ENCODE measurements at regions not wholly inside any gene's neighbourhood (a gene's known extent, or its start where the extent isn't known, plus 50 kb on each side); places are given as distances from the start of the nearest gene placed in this dataset.
"Not testable (repeated sequence)": the region's sequence is repeated elsewhere in the genome, so short reads cannot be mapped to it uniquely, and the experiment has no call there.

- DNase-seq, result not testable (repeated sequence)
Observed at GRCh38 chr5:25969042-25969441, 1069.3 kb downstream of the CDH9 start.

- no peak for DNase-seq
Observed at GRCh38 chr5:25964009-25964372, 1074.4 kb downstream of the CDH9 start.

- DNase-seq, result no peak
Observed at GRCh38 chr5:25963251-25964008, 1075.0 kb downstream of the CDH9 start.

GRCh38 chr5:25955337-25955736 lies 1083.0 kb downstream of the CDH9 start:
- no peak for DNase-seq

- no peak for DNase-seq
Observed at GRCh38 chr5:25950681-25951080, 1087.7 kb downstream of the CDH9 start.

GRCh38 chr5:25948278-25948677 lies 1090.1 kb downstream of the CDH9 start:
- DNase-seq, result no peak

- no peak for DNase-seq
Observed at GRCh38 chr5:25944786-25945185, 1093.6 kb downstream of the CDH9 start.

GRCh38 chr5:25909163-25909562 lies 1129.2 kb downstream of the CDH9 start:
- DNase-seq, result no peak

GRCh38 chr5:25905646-25906045 lies 1132.7 kb downstream of the CDH9 start:
- no peak for DNase-seq

- DNase-seq, result no peak
Observed at GRCh38 chr5:25892211-25892610, 1146.2 kb downstream of the CDH9 start.

GRCh38 chr5:25891691-25892090 lies 1146.7 kb downstream of the CDH9 start:
- DNase-seq, result no peak

- DNase-seq, result no peak
Observed at GRCh38 chr5:25881318-25882036, 1156.9 kb downstream of the CDH9 start.

- DNase-seq, result no peak
Observed at GRCh38 chr5:25863811-25864210, 1174.6 kb downstream of the CDH9 start.

GRCh38 chr5:25862276-25862675 lies 1176.1 kb downstream of the CDH9 start:
- no peak for DNase-seq

GRCh38 chr5:25858019-25858418 lies 1180.4 kb downstream of the CDH9 start:
- DNase-seq, result no peak

GRCh38 chr5:25851301-25851700 lies 1187.1 kb downstream of the CDH9 start:
- no peak for DNase-seq

GRCh38 chr5:25850581-25850980 lies 1187.8 kb downstream of the CDH9 start:
- DNase-seq, result no peak

- no peak for DNase-seq
Observed at GRCh38 chr5:25849270-25849669, 1189.1 kb downstream of the CDH9 start.

- DNase-seq, result no peak
Observed at GRCh38 chr5:25823330-25823873, 1178.6 kb upstream of the CDH10 start.

All from NCI-H774 (cell line).